Bronchial epithelial cell (primary cell): ENCODE measurements at regions not wholly inside any gene's neighbourhood (a gene's known extent, or its start where the extent isn't known, plus 50 kb on each side); places are given as distances from the start of the nearest gene placed in this dataset.

Source experiments
- DNase-seq: peaks from one replicate; pipeline ENCODE4 v3.0.0-alpha.2; 2010; ENCODE audit warnings: low read depth
- FAIRE-seq: peaks from 2 replicates; lab custom pipeline; 2011; peaks lifted over from hg19 to GRCh38; lab: Jason Lieb, UNC
- H3K27me3 ChIP-seq: 2 replicates; pipeline ENCODE4 v1.5.1; 2011; ENCODE audit warnings: low read length; ENCODE audit not compliant: control insufficient read depth, insufficient read depth
- H3K36me3 ChIP-seq: 2 replicates; pipeline ENCODE4 v1.5.1; 2011; ENCODE audit warnings: low read length; ENCODE audit not compliant: control insufficient read depth, insufficient read depth
- H3K4me3 ChIP-seq: 2 replicates; pipeline ENCODE4 v1.5.1; 2011; ENCODE audit warnings: mild to moderate bottlenecking, low read depth, low read length, control low read depth
- TF ChIP-seq, protein P1 (sequence below): IDR thresholded peaks from 2 replicates; pipeline ENCODE4 v1.5.1; 2011; ENCODE audit warnings: mild to moderate bottlenecking, moderate library complexity, low read length, control low read depth, inconsistent platforms; ENCODE audit not compliant: insufficient read depth, severe bottlenecking

- Histone ChIP-seq H3K36me3 (no peaks in the 10 kb centered on the region), H3K4me3 (no peak overlapping the region), H3K27me3 (peaks cover 6% of the 10 kb centered on the region)
- no peak for FAIRE-seq
- TF ChIP-seq, protein P1, sequence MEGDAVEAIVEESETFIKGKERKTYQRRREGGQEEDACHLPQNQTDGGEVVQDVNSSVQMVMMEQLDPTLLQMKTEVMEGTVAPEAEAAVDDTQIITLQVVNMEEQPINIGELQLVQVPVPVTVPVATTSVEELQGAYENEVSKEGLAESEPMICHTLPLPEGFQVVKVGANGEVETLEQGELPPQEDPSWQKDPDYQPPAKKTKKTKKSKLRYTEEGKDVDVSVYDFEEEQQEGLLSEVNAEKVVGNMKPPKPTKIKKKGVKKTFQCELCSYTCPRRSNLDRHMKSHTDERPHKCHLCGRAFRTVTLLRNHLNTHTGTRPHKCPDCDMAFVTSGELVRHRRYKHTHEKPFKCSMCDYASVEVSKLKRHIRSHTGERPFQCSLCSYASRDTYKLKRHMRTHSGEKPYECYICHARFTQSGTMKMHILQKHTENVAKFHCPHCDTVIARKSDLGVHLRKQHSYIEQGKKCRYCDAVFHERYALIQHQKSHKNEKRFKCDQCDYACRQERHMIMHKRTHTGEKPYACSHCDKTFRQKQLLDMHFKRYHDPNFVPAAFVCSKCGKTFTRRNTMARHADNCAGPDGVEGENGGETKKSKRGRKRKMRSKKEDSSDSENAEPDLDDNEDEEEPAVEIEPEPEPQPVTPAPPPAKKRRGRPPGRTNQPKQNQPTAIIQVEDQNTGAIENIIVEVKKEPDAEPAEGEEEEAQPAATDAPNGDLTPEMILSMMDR, result no peak
- DNase-seq, result no peak
Measured at GRCh38 chr15:79194386-79194785, 88.1 kb upstream of the ANKRD34C start.

DNA sequence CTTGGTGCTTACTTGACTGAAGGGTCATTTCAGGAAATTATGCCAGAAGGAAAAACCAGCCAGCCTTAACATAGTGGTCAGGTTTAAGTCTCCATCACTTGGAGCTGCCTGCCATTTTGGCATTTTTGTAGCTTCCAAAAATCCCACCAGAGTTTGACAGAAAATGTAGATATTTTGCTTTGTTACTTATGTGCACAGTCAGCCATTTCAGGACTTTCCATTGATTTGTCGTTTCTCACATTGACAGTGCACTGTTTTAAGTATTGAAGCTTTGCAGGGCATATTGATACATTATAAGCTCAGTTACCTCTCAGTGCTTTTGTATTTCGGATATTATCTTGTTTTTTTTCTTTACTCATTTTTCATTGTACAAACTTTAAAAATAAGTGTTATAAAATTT lies 89.0 kb upstream of the ANKRD34C start:
- TF ChIP-seq, protein P1, result no peak
- H3K36me3 ChIP-seq, result no peaks in the 10 kb centered on the region
- peaks cover 6% of the 10 kb centered on the region for H3K27me3 ChIP-seq
- no peak overlapping the region for H3K4me3 ChIP-seq
- FAIRE-seq, result no peak
- DNase-seq, result no peak

- TF ChIP-seq, protein P1, result no peak
- no peak for FAIRE-seq
- no peak overlapping the region for H3K4me3 ChIP-seq
- peaks cover 6% of the 10 kb centered on the region for H3K27me3 ChIP-seq
- no peaks in the 10 kb centered on the region for H3K36me3 ChIP-seq
- DNase-seq, result no peak
Measured at GRCh38 chr15:79193103-79193502, 89.4 kb upstream of the ANKRD34C start.

- DNase-seq (no peak), FAIRE-seq (peak; percentile 62)
- Histone ChIP-seq H3K27me3 (peaks cover 6% of the 10 kb centered on the region), H3K36me3 (no peaks in the 10 kb centered on the region), H3K4me3 (no peak overlapping the region)
- TF ChIP-seq, protein P1, result no peak
Measured at GRCh38 chr15:79192462-79193036, 90.0 kb upstream of the ANKRD34C start.

- H3K36me3 ChIP-seq, result no peaks in the 10 kb centered on the region
- TF ChIP-seq, protein P1, result no peak
- peaks cover 6% of the 10 kb centered on the region for H3K27me3 ChIP-seq
- DNase-seq, result no peak
- FAIRE-seq, result no peak
- H3K4me3 ChIP-seq, result no peak overlapping the region
Measured at GRCh38 chr15:79190093-79190492, 92.4 kb upstream of the ANKRD34C start.

DNA sequence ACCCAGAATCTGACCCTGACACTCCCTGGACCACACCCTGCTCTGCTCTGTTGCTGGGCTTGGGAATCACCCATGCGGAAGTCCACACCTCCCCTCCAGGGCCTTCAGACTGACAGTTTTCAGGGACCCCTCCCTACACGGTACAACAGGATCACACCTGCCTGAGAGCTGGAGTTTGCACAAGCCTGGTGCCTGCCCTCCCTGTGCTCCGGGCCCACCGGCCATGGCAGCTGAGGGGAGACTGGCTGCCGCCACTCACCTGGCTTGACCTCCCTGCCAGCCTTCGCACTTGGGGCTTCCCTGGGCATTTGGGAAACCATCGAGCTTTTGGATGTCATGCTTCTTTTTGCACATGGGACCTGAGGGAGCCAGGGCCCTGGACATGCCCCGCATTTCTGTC lies 95.9 kb upstream of the ANKRD34C start:
- no peak for DNase-seq
- no peak overlapping the region for H3K4me3 ChIP-seq
- H3K27me3 ChIP-seq, result peaks cover 2% of the 10 kb centered on the region
- FAIRE-seq, result no peak
- TF ChIP-seq, protein P1, result no peak
- no peaks in the 10 kb centered on the region for H3K36me3 ChIP-seq
